Kasumi-1 (cell line): ENCODE measurements at regions not wholly inside any gene's neighbourhood (a gene's known extent, or its start where the extent isn't known, plus 50 kb on each side); places are given as distances from the start of the nearest gene placed in this dataset.

Experiments used
- DNase-seq, 2 experiments: peaks; one replicate each; lab custom pipeline; 2025; lab: John Stamatoyannopoulos, UW

- DNase-seq = no peak
Observed at GRCh38 chr12:24414480-24414879, 465.0 kb upstream of the SOX5 start.

DNA sequence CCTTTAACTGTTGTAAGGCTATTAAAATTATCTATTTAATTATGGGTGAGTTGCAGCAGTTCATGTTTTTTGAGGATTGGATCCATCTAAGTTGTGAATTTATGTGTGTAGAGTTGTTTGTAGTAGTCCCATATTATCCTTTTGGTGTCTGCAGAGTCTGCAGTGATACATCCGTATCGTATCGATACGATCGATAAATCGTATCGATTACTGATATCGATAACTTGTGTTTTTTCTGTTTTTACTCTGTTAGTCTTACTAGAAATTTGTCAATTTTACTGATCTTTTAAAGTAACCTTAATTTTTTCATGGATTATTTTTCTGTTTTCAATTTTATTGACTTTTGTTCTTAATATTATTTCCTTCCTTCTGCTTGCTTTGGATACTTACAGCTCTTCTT is 462.5 kb upstream of the SOX5 start:
- DNase-seq = no peak

DNA sequence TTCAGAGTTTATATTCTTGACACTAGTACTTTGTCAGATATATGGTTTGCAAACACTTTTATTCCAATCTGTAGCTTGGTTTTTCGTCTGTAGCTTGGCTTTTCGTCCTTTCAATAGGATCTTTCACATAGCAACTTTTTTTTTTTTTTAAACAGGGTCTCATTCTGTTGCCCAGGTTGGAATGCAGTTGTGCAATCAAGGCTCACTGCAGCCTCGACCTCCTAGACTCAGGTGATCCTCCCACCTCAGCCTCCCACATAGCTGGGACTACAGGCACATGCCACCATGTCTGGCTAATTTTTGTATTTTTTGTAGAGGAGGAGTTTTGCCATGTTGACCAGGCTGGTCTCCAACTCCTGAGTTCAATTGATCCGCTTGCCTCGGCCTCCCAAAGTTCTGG is 460.4 kb upstream of the SOX5 start:
- DNase-seq = no peak

- DNase-seq = no peak
Observed at GRCh38 chr12:24408305-24408704, 458.8 kb upstream of the SOX5 start.

- no peak for DNase-seq
Observed at GRCh38 chr12:24407884-24408283, 458.4 kb upstream of the SOX5 start.

- no peak for DNase-seq
Observed at GRCh38 chr12:24404086-24404815, 454.8 kb upstream of the SOX5 start.

DNA sequence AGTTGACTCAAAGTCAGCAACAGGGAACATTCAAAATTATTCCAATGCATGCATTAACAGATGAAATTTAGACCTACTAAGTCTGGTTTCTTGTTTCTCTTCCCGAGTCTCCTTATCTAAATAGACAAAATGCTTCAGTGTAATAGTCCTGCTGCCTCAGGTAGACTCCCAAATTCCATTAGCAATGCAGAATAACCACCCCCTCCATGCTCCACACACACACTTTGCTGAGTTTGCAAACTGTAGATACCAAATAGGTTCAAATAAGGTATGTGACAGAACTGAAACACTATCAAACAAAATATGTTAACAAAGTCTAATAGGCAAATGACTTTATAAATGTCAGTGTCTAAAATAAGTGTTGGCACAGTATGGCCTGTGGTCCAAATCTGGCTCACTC is 451.1 kb upstream of the SOX5 start:
- DNase-seq = no peak

GRCh38 chr12:24398605-24399004 is 449.1 kb upstream of the SOX5 start:
- no peak for DNase-seq

DNA sequence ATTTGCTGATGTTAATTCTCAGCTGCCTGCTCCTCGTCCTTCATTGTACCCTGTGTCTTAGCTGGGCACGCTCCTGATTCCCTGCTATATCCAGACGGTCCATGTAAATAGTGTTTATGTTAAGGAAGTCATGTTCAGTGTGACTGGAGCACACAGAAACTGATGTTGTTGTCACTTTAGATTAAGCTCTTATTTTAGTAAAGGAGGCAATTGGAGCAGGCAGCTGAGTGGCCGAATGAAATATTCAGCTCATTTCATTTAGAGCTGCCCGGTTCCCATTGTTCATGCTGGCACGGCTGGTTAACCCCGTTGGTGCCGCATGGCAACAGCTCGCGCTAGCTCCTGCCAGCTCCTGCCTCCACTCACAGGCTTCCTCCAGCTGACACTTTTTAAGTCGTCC is 446.8 kb upstream of the SOX5 start:
- DNase-seq = no peak

DNA sequence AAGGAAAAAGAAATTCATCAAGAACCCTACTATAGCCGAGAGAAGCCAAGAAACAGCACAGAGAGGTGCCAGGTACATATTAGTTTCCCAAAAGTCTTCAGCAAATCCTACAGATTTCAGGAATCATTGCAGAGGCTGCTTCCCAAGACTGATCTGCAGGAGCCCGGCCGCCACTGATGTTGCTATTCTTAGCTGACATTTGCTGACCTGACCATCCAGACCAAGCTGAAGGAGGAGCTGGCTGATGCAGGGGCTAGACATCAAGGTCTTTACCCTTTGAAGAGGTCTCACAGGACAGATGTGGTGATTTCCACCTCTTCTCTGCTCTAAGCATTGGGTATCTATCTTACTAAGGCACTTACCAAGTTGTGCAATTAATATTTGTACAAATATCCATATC is 444.8 kb upstream of the SOX5 start:
- DNase-seq = no peak

DNA sequence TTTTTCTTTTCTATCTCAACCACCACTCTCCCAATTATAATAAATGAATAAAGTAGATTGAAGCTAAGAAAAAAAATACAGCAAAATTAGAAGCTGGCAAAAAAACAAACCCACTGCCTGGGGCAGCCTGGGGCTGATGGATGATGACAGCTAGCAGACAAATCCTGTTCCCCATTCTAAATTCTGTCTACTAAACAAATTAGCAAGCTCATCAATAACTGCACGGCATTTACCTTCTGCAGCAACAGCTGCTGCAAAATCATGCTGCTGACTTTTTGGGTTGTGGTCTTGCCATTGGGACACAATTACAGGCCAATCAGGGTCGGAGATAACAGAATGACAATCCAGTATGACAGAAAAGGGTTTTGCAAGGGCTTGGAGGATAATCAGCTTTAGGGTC is 443.6 kb upstream of the SOX5 start:
- DNase-seq = no peak

GRCh38 chr12:24389394-24389793 is 439.9 kb upstream of the SOX5 start:
- no peak for DNase-seq

DNA sequence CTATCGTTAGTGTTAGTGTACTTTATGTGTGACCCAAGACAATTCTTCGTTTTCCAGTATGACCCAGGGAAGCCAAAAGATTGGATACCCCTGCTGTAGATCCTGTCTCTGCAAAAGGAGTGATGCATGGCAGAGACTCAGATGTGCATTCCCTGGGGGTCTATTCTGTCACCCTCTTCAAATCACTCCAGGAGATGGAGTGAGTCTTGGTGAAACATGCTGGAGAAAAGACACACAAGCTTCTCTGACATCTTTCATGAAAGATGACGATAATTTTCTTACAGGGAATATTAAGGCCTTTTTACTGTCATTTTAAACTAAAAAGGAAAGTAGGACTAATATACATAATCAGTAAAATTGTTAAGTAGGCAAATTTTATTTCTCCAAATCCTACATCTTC is 437.9 kb upstream of the SOX5 start:
- no peak for DNase-seq

- no peak for DNase-seq
Observed at GRCh38 chr12:24386836-24387235, 437.4 kb upstream of the SOX5 start.

DNA sequence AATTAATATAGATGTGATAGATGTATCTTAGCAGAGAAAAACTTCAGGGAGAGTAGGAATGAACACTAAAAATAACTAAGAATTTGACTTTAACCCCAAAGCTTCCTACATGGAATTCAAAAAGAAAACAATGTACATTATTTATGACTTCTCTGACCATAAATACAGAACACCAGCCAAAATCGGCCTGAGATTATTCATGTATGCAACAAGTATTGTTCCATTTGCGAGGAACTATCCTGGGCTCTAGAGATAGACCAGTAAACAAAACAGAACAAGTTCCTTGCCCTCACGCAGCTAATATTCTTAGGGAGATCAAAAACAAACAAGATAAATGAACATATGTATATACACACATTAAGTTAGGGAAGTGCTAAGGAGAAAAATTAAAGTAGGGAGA is 432.3 kb upstream of the SOX5 start:
- no peak for DNase-seq

DNA sequence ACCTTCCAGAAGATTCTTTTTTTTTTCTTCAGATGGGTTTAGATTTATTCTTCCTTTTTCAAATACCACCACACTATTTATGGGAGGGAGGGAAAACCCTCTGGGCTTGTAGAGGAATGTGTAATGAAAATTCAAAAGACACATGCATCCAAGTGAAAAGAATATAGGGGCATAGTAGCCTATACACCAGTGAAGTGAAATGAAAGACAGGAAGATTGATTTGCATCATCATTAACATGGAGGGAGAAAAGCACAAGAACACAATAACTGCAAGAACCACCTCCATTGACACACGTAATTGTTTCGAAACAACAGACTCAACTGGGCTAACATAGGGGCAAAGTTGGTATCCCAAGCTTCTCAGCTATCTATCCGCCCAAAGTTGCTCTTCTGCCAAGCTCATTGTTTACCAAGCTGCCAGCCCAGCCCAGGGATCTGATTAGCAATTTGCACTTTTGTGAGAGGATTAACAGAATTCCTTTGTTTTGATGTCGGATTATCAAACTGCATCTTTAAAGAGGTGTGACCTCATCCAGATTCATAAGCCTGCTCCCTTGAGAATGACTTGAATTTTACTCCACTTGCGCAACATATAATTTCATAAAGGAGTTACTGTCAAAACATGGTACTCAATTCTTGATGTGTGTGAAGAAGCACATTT is 430.5 kb upstream of the SOX5 start:
- no peak for DNase-seq

- DNase-seq = no peak
Observed at GRCh38 chr12:24379433-24379832, 430.0 kb upstream of the SOX5 start.

DNA sequence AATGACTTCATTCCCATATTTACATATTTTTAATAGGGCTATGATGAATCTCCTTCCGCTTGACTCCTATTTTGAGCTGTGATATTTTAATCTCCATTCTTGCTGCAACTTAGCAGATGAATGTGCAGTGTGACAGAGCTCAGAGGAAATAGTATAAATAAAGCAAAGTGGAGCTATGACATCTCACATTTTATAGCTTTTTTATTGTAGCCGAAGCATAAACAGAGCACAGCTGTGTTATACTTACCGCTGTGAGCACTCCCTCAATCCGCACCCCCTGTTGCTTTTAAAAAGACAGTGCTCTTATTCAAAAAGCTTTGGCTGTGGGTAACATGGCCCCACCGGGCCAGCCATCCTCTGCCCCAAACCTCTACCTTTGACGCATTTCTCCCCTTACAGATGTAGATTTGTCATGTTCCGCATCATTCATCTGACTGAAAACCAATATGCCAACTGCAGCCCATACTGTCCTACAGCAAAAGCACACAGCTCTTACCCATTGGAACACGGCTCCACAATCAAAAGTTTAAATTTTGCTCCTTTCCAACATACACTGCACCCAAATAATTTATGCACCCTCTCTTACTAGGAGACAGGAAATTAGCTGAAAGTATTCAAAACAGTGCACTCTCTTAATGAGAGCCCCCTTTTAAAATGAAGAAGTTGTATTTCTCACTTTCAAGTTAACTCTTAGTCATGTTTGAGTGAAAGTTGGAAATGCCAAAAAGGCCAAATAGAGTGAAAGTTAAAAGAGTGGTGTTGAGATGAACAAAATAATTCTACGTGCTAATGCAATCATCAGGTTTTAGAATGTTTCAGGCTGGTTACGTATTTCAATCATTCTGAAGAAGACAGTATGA is 429.3 kb upstream of the SOX5 start:
- no peak for DNase-seq

- no peak for DNase-seq
Observed at GRCh38 chr12:24374452-24374851, 425.0 kb upstream of the SOX5 start.

- no peak for DNase-seq
Observed at GRCh38 chr12:24373004-24373403, 423.5 kb upstream of the SOX5 start.

DNA sequence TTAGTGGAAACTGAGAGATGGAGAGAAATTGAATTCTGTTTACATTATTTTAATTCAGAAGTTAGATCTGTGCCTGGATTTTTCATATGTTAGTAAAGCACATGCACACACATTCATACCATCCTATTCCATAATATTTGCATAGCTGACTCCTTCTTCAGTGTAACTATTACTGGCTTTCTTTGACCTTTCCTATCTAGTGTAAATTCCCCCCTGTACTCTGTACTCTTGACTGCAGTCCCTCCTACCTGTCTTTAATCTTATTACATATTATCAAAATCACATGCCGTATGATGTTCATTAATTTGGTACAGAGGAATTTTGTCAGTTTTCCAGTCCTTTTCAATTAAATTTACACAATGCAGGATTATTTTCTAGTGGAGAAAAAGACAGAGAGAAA is 417.0 kb upstream of the SOX5 start:
- no peak for DNase-seq

DNA sequence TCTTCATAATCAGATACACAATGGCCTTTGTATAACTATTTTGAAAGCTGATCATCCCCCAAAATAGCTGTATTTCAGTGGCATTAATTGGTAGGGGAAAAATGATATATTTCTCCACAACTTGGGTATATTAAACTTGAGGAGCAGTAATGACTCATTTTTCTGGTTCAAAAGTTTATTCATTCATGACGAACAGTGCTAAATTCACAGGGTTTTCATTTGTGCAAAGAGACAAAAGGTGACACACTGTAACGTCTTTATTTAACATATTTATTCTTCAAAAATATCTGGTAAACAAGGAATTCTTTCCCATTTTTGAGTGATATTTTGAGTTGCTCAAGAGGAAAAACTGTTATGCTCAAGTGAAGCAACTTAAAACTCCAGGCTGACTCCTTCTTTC is 415.5 kb upstream of the SOX5 start:
- no peak for DNase-seq

- DNase-seq = no peak
Observed at GRCh38 chr12:24363177-24363754, 413.8 kb upstream of the SOX5 start.
